Activated naive CD8-positive, alpha-beta T cell (primary cell): ENCODE measurements at regions not wholly inside any gene's neighbourhood (a gene's known extent, or its start where the extent isn't known, plus 50 kb on each side); places are given as distances from the start of the nearest gene placed in this dataset.

Experiments
- H3K27ac Mint-ChIP-seq: one replicate; pipeline ENCODE4 v1.8.0; 2021; ENCODE audit warnings: mixed read lengths
- H3K27me3 Mint-ChIP-seq: one replicate; pipeline ENCODE4 v1.8.0; 2021; ENCODE audit warnings: mixed read lengths
- H3K36me3 Mint-ChIP-seq: one replicate; pipeline ENCODE4 v1.8.0; 2021; ENCODE audit warnings: mixed read lengths
- H3K4me1 Mint-ChIP-seq: one replicate; pipeline ENCODE4 v1.8.0; 2021; ENCODE audit warnings: low read depth, mixed read lengths
- H3K4me3 Mint-ChIP-seq: one replicate; pipeline ENCODE4 v1.8.0; 2021; ENCODE audit warnings: mild to moderate bottlenecking, mixed read lengths
- H3K9me3 Mint-ChIP-seq: one replicate; pipeline ENCODE4 v1.8.0; 2021; ENCODE audit warnings: low read depth, mixed read lengths

DNA sequence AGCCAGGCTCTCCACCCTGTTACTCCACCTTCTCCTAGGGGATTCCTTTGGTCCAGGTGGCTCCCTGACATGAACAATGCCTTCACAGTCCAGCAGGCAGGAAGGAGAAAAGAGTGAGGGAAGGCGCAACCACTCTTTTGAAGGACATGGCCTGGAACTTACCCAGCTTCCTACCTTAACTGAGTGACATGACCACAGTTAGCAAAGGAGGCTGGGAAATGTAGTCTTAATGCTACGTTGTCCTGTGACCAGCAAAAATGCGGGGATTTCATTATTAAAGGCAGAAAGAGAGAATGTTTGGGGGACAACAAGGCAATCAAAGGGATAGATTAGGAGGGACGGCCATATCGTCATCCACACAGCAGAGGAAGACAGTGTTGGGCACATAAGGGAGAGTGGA is 100.3 kb upstream of the ERCC6L2 start:
- H3K9me3 Mint-ChIP-seq: no peaks in the 10 kb centered on the region
- H3K36me3 Mint-ChIP-seq: no peaks in the 10 kb centered on the region
- H3K27ac Mint-ChIP-seq: no peak overlapping the region
- peaks cover 1% of the 10 kb centered on the region for H3K27me3 Mint-ChIP-seq
- no peak overlapping the region for H3K4me3 Mint-ChIP-seq
- peaks cover 16% of the 10 kb centered on the region for H3K4me1 Mint-ChIP-seq

DNA sequence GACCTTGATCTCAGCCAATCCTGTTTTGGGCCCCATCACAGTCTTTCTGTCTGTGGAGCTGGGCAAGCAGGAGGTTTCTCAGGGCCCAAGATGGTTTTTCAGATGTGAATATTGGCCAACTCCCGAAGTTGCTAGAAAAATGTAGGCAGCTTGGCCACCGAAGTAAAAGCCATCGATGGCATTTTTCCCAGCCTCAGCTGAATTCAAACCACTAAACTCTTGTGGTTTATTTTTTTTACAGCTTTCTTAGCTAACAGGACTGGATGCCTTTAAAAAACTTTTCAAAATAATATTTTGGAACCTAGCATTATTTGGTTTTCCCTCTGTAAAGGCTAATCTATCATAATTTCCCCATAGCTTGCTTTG is 102.5 kb upstream of the ERCC6L2 start:
- Mint-ChIP-seq H3K9me3 (no peaks in the 10 kb centered on the region), H3K4me3 (peak overlapping the region; percentile 70), H3K27ac (peak overlapping the region; percentile 18), H3K4me1 (peaks cover 16% of the 10 kb centered on the region), H3K27me3 (peaks cover 2% of the 10 kb centered on the region), H3K36me3 (no peaks in the 10 kb centered on the region)

DNA sequence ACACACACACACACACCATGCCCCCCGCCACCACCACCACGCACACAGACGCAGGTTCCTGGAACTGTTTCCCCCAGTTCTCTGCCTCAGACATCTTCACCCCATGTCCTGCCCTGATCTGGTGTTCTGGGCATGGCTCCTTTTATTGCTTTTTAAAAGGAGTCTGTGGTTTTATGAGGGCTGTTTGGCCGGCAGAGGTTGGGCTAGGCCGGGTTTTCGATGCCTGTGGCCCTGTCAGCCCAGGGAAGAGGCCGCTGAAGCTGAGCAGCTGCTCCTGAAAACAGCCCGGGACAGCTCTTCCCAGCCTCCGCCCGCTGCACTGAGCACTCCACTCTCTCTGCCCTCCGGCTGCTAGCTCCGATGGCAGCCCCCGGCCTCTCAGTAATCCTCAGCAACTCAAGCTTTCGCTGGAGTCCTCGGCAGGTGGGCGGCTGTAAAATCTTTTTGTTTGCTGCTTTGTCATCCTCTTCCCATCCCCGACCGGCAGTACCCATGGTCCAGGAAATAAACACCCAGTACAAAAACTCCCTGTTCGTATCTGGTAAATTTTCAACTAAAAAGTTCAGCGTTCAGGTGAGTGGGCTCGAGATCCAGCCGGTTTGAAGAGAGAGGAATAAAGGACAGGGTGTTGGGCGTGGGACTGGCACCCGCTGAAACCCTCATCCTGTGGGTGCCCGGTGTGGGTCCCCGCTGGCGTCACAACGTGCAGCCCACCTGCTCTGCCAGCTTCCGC is 103.0 kb upstream of the ERCC6L2 start:
- H3K27me3 Mint-ChIP-seq: peaks cover 2% of the 10 kb centered on the region
- peak overlapping the region; percentile 70 for H3K4me3 Mint-ChIP-seq
- peaks cover 16% of the 10 kb centered on the region for H3K4me1 Mint-ChIP-seq
- H3K36me3 Mint-ChIP-seq: no peaks in the 10 kb centered on the region
- H3K27ac Mint-ChIP-seq: peak overlapping the region; percentile 18
- H3K9me3 Mint-ChIP-seq: no peaks in the 10 kb centered on the region

DNA sequence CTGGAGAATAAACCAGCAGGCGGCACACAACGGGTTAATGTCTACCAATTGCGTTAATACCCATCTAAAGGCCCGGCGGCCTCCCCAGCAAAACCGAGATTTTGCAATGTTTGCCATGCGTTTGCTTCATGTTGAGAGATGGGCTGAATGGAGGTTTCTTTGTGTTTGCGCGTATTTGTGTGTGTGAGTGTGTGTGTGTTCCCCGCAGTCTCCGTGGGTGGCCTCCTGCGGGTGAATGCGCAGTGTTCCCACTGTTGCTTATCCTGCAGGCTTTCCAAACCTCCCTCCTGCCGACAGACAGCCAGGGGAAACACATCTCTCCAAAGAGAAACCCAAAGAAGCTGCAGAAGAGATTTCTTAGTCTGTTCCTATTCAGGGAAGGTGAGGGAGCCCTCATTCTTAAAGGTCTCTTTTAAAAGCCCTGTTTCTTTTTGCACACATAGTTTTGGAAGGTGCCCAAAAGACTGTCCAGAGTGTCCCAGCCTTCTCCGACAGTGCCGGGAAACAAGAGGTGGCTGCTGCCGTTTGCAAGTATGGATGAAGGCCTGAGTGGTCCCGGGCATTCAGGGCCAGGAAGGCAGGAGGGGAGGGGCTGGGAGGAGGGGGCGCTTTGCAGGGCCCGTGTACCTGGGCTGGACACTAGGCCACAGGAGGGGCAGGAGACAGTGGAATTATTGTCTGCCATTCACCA is 103.8 kb upstream of the ERCC6L2 start:
- peaks cover 16% of the 10 kb centered on the region for H3K4me1 Mint-ChIP-seq
- no peak overlapping the region for H3K27ac Mint-ChIP-seq
- H3K9me3 Mint-ChIP-seq: no peaks in the 10 kb centered on the region
- peaks cover 2% of the 10 kb centered on the region for H3K27me3 Mint-ChIP-seq
- H3K36me3 Mint-ChIP-seq: no peaks in the 10 kb centered on the region
- H3K4me3 Mint-ChIP-seq: no peak overlapping the region

DNA sequence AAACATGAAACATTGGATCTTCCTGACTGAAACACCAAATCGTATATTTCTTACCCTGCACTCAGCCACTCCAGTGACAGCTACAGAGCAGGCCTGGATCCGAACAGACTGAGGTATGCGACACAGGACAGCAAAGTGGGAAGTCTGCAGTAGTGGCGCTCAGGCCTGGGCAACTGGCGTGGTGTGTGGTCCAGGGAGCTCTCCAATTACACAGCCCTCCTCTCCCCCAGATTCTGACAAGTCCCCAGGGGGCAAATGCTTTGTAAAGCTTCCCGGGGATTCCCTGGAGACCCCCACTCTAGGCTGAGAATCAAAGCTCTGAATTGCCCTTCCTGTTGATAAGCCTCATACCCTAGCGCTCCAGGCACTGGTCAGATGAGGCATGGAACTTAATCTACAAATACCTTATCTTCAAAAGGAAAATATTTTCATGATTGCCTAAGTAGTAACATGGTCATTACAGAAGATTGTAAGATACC is 104.8 kb upstream of the ERCC6L2 start:
- Mint-ChIP-seq H3K27me3 (peaks cover 2% of the 10 kb centered on the region), H3K4me1 (peaks cover 16% of the 10 kb centered on the region), H3K36me3 (no peaks in the 10 kb centered on the region), H3K9me3 (no peaks in the 10 kb centered on the region), H3K4me3 (no peak overlapping the region), H3K27ac (no peak overlapping the region)

DNA sequence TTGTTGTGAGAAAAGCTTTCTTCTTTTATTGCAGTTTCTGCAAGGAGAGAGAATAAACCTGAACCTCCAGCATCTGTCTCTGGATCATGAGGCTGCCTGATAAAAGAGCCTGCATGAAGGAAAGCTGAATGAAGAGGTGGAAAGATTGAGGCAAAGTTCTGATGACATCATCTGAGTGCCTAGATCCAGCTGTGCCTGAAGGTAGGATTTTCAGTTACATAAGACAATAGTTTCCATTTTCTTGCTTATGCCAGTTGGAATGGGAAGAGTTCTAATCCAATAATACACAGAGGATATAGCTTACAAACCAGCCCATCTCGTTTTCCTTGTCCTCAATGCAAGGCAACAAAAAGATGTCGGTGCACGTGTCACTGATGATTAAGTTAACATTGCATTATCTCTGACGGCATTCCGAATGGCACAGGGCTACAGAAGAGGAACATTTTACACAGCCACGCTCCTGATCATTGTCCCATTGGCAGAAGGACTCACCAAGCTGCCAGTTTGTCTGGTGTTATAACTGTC is 105.5 kb upstream of the ERCC6L2 start:
- no peaks in the 10 kb centered on the region for H3K9me3 Mint-ChIP-seq
- peaks cover 16% of the 10 kb centered on the region for H3K4me1 Mint-ChIP-seq

DNA sequence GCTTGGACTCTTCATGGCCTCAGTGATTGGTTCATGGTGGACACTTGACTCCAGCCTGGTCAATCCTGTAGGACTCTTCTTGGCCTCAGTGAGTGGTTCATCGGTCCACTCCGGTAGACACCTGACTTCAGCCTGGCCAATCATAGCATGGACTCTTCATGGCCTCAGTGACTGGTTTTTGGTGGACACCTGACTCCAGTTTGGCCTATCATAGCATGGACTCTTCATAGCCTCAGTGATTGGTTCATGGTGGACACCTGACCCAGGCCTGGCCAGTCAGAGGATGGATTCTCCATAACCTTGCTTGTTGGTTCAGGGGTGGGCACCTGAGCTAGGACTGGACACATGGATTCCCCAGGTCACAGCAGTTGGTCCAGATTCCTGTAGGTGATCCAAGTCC is 106.0 kb upstream of the ERCC6L2 start:
- no peaks in the 10 kb centered on the region for H3K9me3 Mint-ChIP-seq
- no peaks in the 10 kb centered on the region for H3K36me3 Mint-ChIP-seq
- no peak overlapping the region for H3K27ac Mint-ChIP-seq
- no peak overlapping the region for H3K4me3 Mint-ChIP-seq
- H3K27me3 Mint-ChIP-seq: peaks cover 2% of the 10 kb centered on the region
- peaks cover 16% of the 10 kb centered on the region for H3K4me1 Mint-ChIP-seq

More for the DNA sequence above, 105.5 kb upstream of the ERCC6L2 start:
- Mint-ChIP-seq H3K27me3 (peaks cover 2% of the 10 kb centered on the region), H3K27ac (no peak overlapping the region), H3K4me3 (no peak overlapping the region), H3K36me3 (no peaks in the 10 kb centered on the region)

DNA sequence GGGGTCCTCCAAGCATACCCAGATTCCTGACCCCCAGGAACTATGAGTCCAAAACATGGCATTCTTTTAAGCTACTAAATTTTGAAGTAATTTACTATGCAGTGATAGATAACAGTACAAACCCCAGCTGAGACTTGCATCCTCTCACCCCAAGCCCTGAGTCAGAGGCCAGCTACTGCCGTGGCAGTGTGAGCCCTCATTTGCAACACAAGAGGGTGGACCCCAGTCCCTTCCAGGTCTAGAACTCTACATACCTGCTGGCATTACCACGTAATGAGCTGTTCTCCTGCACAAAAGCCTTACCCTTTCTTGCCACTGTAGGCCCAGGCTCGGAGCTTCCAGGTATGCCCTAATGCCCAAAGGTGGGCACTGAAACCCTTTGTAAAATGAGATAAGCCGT is 108.6 kb upstream of the ERCC6L2 start:
- peaks cover 3% of the 10 kb centered on the region for H3K36me3 Mint-ChIP-seq

DNA sequence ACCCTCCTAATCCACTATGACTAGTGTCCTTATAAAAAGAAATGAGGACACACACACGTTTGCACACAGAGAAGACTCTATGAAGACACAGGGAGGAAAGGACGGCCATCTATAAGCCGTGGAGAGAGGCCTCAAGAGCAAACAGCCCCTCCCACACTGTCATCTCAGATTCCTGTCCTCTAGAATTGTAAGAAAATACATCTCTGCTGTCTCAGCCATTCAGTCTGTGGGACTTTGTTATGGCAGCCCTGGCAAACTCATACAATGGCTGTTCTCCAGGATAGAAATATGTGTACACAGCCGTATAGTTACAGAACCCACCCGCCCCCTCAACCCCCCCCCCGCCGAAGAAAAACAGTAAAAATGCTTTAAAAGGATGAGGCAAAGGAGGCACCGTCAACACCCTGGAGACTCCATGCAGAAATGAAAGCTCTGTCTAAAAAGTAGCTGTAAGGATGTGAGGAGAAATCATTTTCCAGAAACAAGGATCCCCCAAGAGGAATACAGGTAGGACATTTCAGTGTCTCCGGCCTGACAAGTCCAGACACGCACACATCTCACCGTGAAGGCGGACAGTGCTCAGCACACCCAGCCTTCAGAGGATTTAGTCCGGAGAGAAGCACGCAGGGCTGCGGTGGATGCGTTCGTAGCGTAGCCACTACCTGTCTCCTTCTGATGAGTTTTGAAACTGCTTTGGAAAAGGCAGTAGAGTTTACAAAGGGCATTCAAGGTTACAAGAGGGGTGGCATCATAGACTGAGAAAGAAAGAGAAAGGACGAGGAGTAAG is 110.8 kb upstream of the ERCC6L2 start:
- Mint-ChIP-seq H3K27ac (no peak overlapping the region), H3K36me3 (peaks cover 3% of the 10 kb centered on the region), H3K4me1 (peaks cover 3% of the 10 kb centered on the region), H3K9me3 (no peaks in the 10 kb centered on the region), H3K4me3 (no peak overlapping the region), H3K27me3 (peaks cover 1% of the 10 kb centered on the region)

More for the DNA sequence above, 108.6 kb upstream of the ERCC6L2 start:
- Mint-ChIP-seq H3K4me1 (peaks cover 10% of the 10 kb centered on the region), H3K4me3 (no peak overlapping the region), H3K27me3 (peaks cover 3% of the 10 kb centered on the region), H3K9me3 (no peaks in the 10 kb centered on the region), H3K27ac (no peak overlapping the region)

DNA sequence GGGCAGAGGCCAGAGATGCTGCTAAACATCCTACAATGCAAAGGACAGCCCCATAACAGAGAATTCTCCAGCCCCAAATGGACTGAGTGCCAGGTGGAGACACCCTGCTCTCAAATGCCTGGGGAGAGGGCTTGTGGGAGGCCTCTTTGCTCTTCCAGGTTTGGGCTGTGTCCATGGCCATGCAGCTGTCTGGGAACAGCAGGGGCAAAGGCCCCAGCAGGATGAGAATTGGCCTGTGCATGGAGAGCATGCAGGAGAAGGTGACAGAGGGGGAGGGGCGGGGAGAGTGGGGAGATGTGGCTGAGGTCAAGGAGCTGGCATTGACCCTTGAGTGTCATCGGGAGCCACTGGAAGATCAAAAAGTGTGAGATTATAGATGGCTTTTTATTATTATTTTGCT is 111.5 kb upstream of the ERCC6L2 start:
- Mint-ChIP-seq H3K27ac (no peak overlapping the region), H3K27me3 (peaks cover 1% of the 10 kb centered on the region), H3K36me3 (peaks cover 3% of the 10 kb centered on the region), H3K4me1 (peaks cover 3% of the 10 kb centered on the region), H3K4me3 (no peak overlapping the region), H3K9me3 (no peaks in the 10 kb centered on the region)

DNA sequence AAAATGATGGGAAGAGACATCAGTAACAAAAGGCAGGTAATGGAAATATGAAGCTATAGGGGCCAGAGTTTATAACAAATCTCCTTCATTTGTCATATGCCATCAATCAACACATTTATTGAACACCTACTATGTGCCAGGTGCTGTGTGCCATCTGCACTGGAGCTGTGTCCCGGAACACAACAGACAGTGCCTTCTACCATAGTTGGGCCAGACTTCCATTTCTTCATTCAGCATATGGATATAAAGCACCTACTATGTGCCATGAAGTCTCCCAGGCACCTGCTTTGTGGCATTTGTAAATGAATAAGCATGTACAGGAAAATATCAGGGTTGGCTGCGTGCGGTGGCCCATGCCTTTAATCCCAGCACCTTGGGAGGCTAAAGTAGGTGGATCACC is 112.5 kb upstream of the ERCC6L2 start:
- Mint-ChIP-seq H3K36me3 (peaks cover 3% of the 10 kb centered on the region), H3K4me3 (no peak overlapping the region), H3K27me3 (peaks cover 1% of the 10 kb centered on the region), H3K4me1 (peaks cover 3% of the 10 kb centered on the region), H3K27ac (no peak overlapping the region), H3K9me3 (no peaks in the 10 kb centered on the region)

DNA sequence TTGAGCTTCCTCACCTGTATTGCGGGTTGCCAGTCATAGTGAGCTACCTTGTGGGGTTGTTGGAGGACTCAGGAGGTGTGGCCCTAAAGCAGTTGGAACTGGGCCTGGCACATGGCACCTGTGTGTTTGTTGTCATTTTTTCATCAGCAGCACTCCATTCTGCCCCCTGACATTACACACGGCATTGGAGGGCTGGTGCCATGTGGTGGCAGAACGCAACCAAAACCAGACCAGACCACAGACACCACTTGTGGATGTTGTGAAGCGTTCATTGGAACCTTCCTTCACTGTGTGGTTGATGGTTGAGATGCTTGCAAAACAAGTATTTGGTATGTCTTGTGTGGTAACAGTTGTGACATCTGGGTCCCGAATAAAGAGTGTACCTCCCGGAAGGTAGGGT is 113.2 kb upstream of the ERCC6L2 start:
- Mint-ChIP-seq H3K27me3 (peaks cover 1% of the 10 kb centered on the region), H3K4me1 (peaks cover 3% of the 10 kb centered on the region), H3K9me3 (no peaks in the 10 kb centered on the region), H3K27ac (no peak overlapping the region), H3K4me3 (no peak overlapping the region), H3K36me3 (peaks cover 3% of the 10 kb centered on the region)

DNA sequence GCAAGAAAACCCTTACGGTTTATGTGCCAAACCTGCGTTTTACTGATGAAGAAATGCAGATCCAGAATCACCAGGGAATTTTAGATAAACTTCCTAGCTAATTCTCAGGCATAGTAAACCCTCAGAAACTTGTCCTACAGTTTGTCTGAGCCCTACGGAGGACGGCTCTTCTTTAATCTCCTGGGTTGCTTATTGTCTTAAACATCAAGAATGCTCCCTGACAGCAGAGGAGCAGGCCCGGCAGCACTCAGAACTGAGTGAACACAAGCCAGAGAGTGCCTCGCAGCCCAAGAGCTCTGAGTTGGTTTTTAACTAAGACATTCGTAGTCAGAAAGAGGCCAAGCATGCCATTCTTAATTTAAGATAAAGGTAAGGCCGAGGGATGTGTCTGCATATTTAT is 114.7 kb upstream of the ERCC6L2 start:
- Mint-ChIP-seq H3K27ac (no peak overlapping the region), H3K36me3 (peaks cover 3% of the 10 kb centered on the region), H3K4me3 (no peak overlapping the region), H3K9me3 (no peaks in the 10 kb centered on the region), H3K4me1 (peaks cover 3% of the 10 kb centered on the region), H3K27me3 (peaks cover 1% of the 10 kb centered on the region)

DNA sequence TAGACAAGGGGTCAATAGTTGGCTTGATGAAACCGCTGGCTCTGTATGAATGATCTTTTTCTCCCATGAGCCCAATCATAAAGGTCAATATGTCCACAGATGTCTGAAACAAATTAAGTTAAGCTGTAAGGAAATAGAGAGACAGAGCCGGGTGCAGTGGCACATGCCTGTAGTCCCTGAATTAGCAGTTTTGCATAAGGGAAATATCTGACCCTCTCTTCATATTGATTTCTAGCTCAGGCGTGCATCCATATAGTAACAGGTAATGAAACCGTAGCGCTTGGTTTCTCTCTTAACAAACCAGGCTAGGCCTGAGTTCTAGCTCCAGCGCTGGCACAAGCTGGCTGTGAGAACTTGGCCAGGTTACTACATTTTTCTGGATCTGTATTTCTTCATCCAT is 118.1 kb upstream of the ERCC6L2 start:
- Mint-ChIP-seq H3K27me3 (no peaks in the 10 kb centered on the region), H3K9me3 (no peaks in the 10 kb centered on the region), H3K27ac (no peak overlapping the region), H3K4me1 (peaks cover 2% of the 10 kb centered on the region), H3K4me3 (no peak overlapping the region), H3K36me3 (no peaks in the 10 kb centered on the region)

DNA sequence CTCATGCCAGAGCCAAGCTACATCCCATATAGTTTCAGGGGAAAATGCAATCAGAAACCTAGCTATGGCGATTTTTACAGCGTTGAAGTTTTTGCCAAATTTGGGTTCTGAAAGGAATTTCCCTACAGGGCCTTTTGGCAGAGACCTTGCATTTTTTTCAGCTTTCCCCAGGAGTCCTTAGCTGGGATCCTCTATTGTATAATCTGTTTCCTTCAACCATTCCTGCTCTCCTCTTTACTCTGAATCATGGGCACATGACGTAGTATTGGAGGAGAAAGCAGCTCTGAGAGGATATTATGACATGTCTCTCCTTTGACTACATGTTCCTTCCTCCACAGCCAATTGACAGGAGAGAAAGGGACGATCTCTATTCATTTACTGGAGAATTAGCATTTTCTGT is 118.5 kb upstream of the ERCC6L2 start:
- Mint-ChIP-seq H3K27ac (no peak overlapping the region), H3K4me1 (peaks cover 2% of the 10 kb centered on the region), H3K27me3 (no peaks in the 10 kb centered on the region), H3K4me3 (no peak overlapping the region), H3K36me3 (no peaks in the 10 kb centered on the region), H3K9me3 (no peaks in the 10 kb centered on the region)
